ENCODE measurements at regions not wholly inside any gene's neighbourhood (a gene's known extent, or its start where the extent isn't known, plus 50 kb on each side); places are given as distances from the start of the nearest gene placed in this dataset.
"Not testable (repeated sequence)": the region's sequence is repeated elsewhere in the genome, so short reads cannot be mapped to it uniquely, and the experiment has no call there.

GRCh38 chr20:60172346-60172984 is 214.2 kb downstream of the CDH26 start:
- no peak for DNase-seq

- DNase-seq: no peak
These were observed 218.9 kb downstream of the CDH26 start for GRCh38 chr20:60177080-60177479.

GRCh38 chr20:60180986-60181385 is 222.8 kb downstream of the CDH26 start:
- DNase-seq: no peak

- no peak for DNase-seq
These were observed 228.2 kb downstream of the CDH26 start for GRCh38 chr20:60186412-60186811.

- DNase-seq: no peak
These were observed 229.5 kb downstream of the CDH26 start for GRCh38 chr20:60187683-60188082.

GRCh38 chr20:60191014-60191413 is 232.8 kb downstream of the CDH26 start:
- no peak for DNase-seq

GRCh38 chr20:60192326-60192725 is 234.1 kb downstream of the CDH26 start:
- DNase-seq: no peak

GRCh38 chr20:60199132-60199531 is 240.9 kb downstream of the CDH26 start:
- DNase-seq: not testable (repeated sequence)

- DNase-seq: no peak
These were observed 241.6 kb downstream of the CDH26 start for GRCh38 chr20:60199866-60200265.

- no peak for DNase-seq
These were observed 242.2 kb downstream of the CDH26 start for GRCh38 chr20:60200305-60200918.

GRCh38 chr20:60201198-60201835 is 243.1 kb downstream of the CDH26 start:
- no peak for DNase-seq

GRCh38 chr20:60202046-60202445 is 243.8 kb downstream of the CDH26 start:
- DNase-seq: no peak

GRCh38 chr20:60203451-60203850 is 245.2 kb downstream of the CDH26 start:
- DNase-seq: no peak

GRCh38 chr20:60204601-60205000 is 246.4 kb downstream of the CDH26 start:
- DNase-seq: no peak

- no peak for DNase-seq
These were observed 248.0 kb downstream of the CDH26 start for GRCh38 chr20:60206259-60206658.

- DNase-seq: no peak
These were observed 250.8 kb downstream of the CDH26 start for GRCh38 chr20:60209048-60209447.

GRCh38 chr20:60210779-60211617 is 252.8 kb downstream of the CDH26 start:
- peak; percentile 30 to 49 for DNase-seq

- no peak for DNase-seq
These were observed 253.6 kb downstream of the CDH26 start for GRCh38 chr20:60211618-60212463.

- DNase-seq: no peak
These were observed 254.5 kb downstream of the CDH26 start for GRCh38 chr20:60212695-60213094.

- DNase-seq: no peak
These were observed 255.1 kb downstream of the CDH26 start for GRCh38 chr20:60213126-60213893.
